ENCODE measurements at regions not wholly inside any gene's neighbourhood (a gene's known extent, or its start where the extent isn't known, plus 50 kb on each side); places are given as distances from the start of the nearest gene placed in this dataset.
"Not testable (repeated sequence)": the region's sequence is repeated elsewhere in the genome, so short reads cannot be mapped to it uniquely, and the experiment has no call there.

DNA sequence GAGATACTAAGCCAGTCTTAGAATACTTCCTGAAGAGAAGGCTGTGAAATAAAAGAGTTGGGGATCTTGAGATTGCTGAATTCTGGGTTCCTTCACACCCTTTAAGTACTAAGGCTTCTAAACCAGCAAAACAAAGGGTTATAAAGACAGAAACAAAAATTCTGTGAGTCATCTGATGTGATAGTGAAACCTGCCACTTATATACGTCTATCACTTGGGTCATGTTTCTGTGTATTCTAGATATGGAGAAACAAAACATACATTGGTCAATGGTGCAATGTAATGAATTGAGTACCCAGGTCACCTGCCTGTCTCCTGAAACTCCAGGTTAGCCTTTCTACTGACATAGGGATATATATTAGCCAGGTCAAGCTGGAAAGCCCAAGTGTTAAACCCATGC is 319.3 kb upstream of the GRAMD2B start:
- DNase-seq (ENCODE audit: insufficient read length, low spot score), result no peak
- FAIRE-seq, result no peak

DNA sequence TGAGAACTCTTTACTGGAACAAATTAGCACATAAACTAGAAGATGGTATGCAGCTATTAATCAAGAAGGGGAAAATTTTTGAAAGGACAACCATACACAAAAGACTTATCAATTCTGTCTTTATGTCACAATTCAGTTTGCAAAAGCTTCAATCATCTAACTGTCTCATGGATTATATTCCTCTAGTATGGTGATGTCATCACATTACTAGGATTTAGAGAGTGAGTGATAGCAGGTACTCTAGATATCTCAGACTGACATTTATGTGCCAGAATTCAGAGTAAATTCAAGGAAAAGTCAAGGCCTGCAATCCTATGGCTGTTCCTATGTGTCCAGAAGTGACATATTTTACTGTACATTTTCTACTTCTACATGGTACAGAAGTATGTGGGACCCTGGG is 318.9 kb upstream of the GRAMD2B start:
- FAIRE-seq (no peak), DNase-seq (ENCODE audit: insufficient read length, low spot score) (no peak)

DNA sequence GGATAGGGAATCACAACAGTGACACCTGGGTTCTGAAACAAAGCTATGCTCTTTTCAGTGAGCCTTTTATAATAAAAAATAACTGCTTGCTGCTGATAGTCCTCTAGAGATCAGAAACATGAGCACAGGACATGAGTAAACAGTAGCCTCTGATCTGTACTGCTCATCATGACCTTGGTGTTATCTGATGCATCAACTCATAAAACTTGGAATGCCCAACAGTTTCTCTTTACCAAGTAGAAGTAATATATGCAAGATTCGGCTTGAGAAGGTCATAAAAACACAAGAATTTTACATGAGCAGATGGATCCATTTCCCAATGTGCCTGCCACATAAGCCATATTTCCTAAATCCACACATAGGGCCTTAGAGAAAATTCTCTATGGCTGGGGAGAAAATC is 318.3 kb upstream of the GRAMD2B start:
- peak; percentile 10 for DNase-seq (ENCODE audit: insufficient read length, low spot score)
- FAIRE-seq, result no peak

DNA sequence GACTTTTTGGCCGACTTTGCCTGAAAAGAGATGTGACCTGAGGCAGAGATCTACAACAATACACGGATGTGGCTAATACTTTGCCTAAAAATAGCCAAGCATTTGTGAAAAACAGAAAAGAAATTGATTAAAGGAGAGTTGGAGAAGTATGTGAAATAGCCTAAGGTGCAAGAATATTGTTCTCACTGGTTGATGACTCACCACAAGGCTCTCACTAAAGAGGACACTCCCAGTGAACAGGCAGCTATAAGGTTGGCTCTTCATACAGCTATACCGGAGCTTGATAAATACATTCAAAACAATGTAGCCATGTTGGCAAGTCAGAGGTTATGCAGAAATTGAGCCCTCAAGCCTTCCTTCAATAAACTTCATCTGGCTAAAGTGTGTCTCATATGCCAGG is 317.2 kb upstream of the GRAMD2B start:
- no peak for DNase-seq (ENCODE audit: insufficient read length, low spot score)

DNA sequence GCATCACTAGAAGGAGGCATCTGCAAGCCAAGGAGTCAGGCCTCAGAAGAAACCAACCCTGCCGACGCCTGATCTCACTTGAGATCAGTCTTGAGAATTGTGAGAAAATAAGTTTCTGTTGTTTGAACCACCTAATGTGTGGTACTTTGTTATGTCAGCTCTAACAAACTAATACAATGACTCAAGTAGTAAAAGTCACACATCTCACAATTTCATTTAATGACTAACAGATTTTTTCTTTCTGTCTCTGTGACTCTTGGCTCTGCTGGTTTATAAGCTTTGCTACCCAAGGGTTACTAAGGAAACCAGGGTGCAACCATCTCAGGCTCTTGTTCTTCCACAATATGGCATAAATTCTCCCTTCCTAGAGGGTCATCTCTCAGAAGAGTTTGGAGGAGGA is 315.8 kb upstream of the GRAMD2B start:
- DNase-seq (ENCODE audit: insufficient read length, low spot score) (no peak), FAIRE-seq (no peak)

More for the DNA sequence above, 317.2 kb upstream of the GRAMD2B start:
- FAIRE-seq, result no peak

DNA sequence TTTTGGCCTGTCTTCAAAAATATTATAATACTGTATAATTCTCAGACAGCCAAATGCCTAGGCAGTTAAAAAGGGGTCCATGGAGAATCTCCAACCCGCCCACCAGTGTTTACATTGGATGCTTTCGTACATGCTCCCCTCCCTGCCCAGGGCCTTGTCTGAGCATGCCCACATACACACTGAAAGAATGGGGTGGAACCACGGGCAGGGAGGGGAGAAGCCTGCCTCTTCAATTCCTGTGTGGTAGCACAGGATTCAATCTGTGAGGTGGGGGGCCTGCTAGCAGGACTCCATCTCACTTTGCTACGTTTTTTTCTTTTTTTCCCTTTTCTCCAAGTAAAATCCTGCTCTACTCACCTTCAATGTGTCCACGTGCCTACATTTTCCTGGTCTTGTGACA is 314.7 kb upstream of the GRAMD2B start:
- DNase-seq (ENCODE audit: insufficient read length, low spot score), result no peak
- no peak for FAIRE-seq

DNA sequence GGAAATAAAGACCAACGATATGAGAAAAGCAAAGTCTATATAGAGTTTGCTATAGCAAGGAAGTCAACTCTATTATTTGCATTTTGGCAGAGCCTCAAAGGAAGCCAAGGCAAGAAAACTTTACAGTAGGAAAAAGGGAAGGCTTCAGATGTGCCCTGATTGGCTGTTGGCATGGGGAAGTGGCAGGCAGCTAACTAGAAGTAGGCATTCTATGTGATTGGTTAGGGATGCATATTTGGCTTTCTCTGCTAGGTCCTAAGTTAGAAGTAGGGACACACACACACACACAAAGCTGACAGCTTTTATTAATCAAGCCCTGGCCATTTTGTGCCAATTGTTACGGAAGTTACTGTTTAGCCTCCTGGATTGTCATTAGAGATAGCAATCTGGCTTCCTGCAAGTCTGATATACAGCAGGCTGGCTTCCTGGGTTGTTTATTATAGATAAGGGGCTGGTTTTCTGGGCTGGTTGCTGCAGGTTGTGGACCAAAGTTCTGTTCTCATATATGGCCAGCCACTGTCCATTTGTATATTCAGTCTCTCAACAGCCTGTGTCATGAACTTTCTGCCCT is 308.1 kb upstream of the GRAMD2B start:
- no peak for DNase-seq (ENCODE audit: insufficient read length, low spot score)

DNA sequence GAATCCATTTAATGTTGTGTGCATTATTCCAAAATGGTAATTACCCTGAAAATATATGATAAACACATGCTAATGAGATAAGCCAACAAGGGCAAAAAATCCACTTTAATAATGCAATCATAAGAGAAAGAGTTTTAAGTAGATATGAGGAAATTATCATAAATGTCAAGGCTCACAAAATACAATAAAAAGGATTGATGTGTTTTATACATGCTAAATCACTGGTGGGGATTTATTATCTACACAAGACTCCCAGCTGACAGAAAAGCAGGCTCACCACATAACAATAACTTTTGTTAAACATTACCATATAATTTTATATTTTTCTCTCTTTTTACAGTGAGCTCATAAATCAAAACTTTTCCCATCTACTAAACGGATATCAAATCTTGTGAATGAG is 306.2 kb upstream of the GRAMD2B start:
- no peak for FAIRE-seq
- no peak for DNase-seq (ENCODE audit: insufficient read length, low spot score)

More for the DNA sequence above, 308.1 kb upstream of the GRAMD2B start:
- FAIRE-seq, result no peak

DNA sequence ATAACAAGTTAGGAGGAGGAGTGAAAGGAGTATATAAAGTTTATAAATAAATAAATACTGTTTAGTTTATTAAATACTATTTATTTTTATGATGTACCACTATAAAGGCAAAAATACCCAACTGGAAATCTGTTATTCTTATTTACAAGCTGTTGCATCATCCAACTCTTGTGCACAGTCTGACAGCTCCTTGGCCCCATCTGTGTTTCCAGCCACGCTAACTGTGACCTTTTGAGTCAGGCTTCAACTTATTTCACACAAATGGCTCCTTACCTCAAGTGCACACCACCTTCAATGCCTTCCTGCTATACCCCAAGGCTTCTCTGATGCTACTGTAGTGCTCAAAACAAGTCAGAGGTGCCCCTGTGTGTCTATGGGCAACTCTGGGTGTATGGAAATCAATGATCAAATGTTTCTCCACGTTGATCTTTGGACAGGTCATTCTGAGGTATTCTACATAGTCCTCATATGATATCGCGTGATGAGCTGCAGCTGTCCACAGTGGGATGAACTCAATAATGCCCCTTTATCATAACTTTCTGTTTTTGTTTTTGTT is 303.2 kb upstream of the GRAMD2B start:
- FAIRE-seq (no peak), DNase-seq (ENCODE audit: insufficient read length, low spot score) (no peak)

DNA sequence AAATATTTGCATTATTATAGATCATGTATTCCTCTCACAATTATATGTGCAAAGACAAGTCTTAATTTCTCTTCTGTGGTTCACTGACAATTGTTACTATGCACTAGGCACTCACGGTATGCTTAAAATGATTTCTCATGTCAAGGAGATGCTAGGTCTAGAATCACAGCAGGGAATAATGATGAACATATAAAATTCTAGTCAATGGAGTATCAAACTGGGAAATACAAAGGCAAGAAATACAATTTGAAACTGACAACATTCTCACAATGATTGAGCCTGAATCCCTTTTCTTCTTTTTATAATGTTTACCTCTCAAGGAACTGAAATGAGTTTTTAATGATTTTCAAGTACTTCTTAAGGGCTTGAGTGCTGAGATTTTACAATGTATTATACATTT is 302.3 kb upstream of the GRAMD2B start:
- FAIRE-seq, result no peak
- DNase-seq (ENCODE audit: insufficient read length, low spot score), result no peak

DNA sequence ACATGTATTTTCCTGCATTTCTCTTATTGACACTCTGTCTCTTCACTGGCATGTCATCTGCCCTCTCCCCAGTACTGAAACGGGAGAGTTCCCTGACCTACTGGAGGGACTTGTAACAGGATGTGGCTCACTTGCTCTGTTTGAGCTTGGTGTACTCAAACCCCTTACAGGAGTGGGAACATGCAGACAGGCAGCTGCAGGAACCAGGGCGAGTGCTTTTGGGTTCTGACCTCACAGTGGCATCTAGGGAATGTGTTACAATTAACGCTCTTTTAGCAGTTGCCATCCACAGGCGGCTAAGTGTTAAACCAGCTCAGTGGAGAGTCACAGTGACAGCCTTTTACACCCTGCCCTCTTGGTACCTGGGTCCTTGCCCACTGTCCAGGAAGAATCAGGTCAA is 300.3 kb upstream of the GRAMD2B start:
- FAIRE-seq, result no peak
- no peak for DNase-seq (ENCODE audit: insufficient read length, low spot score)

DNA sequence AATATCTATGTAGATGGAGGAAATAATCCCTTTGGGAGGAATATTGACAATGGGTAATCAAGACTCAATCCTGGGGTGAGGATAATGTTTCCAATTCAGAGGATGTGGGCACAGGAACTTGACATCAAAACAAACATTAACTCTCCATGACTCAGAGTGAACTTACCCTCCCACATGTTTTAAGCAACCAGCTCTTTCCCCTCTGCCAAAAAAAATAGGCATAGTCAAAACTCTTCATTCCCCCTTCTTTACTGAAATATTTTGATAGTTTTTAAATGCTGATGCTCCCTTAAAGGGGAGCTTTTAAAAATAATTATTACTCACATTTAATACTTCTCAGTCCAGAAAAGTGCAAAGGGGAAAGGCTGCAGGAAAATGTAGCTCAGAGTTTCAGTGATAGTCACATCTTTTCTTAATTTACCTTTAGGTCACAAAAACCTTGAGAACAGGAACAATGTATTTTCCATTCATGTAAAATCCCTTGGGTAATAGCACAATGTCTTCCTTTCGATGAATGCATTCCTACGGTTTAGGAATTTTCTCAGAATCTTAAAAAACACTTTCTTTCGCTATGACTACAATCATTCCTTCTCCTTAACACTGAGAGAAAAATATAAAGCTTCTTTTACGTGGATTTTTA is 298.4 kb upstream of the GRAMD2B start:
- FAIRE-seq (no peak), DNase-seq (ENCODE audit: insufficient read length, low spot score) (peak; percentile 40)

DNA sequence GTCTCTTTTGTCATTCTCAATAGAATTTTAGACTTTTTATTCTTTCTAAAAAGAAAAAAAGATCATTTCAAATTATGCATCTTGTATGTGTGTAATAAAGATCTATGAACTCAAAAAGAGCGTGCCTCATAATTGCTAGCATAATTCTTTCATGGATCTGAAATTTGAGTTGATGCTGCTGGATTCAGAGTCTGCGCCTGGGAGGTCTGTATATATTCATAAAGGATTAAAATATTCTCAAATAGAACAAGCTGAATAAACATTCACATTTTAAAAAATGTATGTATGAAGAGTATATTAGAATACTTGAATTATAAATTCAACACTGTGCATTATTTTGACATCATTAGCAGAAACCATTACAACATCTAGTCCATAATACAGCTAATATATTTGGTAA is 297.8 kb upstream of the GRAMD2B start:
- no peak for DNase-seq (ENCODE audit: insufficient read length, low spot score)
- no peak for FAIRE-seq

DNA sequence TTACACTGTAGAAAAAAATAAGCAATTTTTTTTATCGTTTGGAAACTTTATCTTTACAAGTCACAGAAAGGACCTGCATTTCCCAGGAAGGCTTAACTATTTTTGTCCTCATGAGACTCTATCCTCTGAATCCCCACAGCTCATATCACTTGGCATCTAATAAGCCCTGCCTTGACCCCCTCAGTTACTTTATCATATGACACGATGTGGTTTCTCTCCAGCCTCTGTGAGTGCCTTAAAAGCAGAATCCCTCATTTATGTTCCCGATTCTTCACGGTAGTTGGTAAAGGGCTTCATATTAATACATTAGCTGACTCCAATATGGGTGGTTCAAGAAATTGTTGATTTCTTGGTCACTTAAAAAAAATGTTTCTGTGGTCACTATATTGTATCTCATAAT is 296.6 kb upstream of the GRAMD2B start:
- no peak for FAIRE-seq
- no peak for DNase-seq (ENCODE audit: insufficient read length, low spot score)

DNA sequence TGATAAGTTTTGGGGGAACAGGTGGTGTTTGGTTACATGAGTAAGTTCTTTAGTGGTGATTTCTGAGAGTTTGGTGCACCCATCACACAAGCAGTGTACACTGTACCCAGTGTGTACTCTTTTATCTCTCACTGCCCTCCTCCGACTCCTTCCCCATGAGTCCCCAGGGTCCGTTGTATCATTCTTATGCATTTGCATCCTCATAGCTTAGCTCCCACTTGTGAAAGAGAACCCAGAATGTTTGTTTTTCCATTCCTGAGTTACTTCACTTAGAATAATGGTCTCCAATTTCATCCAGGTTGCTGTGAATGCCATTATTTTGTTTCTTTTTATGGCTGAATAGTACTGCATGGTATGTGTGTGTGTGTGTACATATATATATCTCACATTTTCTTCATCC is 295.8 kb upstream of the GRAMD2B start:
- DNase-seq (ENCODE audit: insufficient read length, low spot score); FAIRE-seq: not testable (repeated sequence)

DNA sequence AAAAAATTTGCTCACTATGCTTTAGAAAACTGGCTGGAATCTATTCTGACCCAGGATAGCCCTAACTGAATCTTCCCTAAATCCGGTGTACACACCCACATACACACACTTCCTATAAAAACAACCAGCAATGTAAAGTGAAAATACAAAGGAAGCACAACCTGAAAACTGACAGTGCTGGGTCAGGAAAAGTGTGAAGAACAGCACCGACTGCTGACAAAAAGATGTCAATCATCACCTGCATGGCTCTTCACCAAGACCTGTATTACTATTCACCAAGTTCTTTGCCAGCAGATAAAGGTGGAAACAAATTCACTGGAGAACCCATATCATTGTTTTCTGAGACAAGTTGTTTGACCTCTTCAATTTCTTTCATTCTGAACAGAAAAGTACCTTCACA is 293.8 kb upstream of the GRAMD2B start:
- FAIRE-seq (no peak), DNase-seq (ENCODE audit: insufficient read length, low spot score) (no peak)

DNA sequence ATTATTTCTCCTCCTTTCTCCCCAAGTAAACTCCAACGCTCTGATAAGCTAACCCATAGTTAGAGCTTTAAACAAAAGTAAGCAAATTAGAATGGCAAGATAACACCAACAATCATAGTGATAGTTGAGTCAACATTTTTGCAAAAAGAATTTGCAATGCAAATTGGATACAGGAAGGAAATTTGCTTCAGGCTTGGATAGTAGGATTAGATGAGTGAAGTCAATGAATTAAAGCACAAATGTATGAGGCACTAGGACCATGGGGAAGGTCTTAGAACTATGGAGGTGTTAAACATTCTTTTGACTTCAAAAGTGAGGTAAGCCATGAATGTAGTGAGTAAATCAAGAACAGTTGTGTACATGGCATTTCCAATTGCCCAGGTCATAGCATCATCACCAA is 289.8 kb upstream of the GRAMD2B start:
- FAIRE-seq, result no peak
- no peak for DNase-seq (ENCODE audit: insufficient read length, low spot score)

DNA sequence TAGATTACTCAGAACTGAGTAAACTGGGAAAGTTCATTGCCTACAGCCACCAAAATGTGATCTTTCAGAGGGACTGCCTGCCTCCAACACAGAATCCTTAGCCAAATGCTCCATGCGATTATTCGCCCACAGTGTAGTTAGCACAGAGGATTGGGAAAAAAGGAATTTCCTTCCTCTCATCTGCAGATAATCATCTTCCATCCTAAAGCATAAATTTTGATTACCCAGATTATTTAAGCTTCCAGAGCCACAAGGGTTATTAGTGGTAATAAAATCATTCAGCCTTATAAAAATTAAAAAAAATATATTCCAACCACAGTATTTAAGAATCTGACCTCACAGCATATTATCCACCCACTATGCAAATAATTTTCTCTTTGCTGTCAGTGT is 285.3 kb upstream of the GRAMD2B start:
- FAIRE-seq (no peak), DNase-seq (ENCODE audit: insufficient read length, low spot score) (no peak)

DNA sequence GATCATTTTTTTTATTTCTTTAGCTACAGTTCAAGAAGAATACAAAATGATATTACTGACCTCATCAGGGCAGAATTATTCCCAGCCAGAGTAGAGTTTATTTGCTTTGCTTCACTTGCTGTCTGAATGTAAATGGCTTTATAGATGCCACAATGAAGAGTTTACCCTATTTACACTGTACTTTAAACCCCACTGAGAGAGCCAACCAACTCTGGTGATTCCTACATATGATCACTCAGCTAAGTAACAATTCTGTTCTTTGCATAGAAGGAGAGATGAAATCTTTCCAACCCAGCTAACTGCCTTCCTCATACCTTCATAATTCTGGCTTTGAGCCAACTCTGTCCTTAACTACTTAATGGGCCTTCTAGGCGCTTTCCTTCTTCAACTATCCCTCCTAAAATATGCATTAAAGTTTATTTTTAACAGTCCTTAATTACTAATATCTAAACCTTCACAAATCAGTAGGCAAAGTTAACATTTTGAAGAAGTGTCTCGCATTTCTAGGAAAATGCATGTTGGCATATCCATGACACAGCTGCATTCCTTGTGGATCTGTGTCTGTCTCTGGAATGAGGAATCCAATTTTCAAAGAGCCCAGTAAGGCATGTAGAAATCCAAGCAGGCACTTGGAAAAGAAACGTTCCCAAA is 284.8 kb upstream of the GRAMD2B start:
- peak; percentile 13 for DNase-seq (ENCODE audit: insufficient read length, low spot score)
- no peak for FAIRE-seq

DNA sequence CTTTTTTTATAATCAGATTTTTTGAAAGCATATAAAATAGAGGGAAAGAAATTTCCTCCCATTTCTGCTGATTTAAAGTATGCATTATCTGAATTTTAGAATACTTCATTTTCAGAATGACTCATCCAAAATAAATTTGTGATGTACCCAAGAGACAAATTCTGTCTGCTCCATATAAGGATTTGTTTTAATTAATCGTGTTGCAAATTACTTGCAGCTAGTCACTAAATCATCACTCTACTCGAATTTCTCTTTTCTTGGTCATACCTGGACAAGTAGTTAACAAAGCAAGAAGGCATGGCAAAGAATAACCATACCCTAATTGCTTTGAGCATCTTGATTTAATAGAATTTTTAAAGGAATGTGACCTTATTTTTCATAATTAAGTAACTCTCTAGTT is 284.1 kb upstream of the GRAMD2B start:
- no peak for DNase-seq (ENCODE audit: insufficient read length, low spot score)
- FAIRE-seq, result no peak

DNA sequence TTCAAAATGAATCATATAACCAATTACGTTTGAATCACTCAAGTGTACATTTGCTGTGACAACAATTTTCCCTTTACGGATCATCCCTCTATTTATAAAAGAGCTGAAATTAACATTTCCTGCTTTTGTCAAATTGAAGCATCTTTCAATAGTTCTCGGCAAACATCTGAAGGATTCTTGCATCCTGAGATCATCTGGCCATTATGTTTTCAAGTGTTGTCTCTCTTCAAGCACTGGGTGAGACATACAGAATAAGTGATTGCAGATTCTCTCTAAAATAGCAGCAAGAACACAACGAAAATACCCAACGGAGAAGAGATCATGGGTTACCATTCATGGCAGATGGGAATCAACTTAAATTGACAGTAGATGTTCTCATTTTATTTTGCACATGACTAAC is 283.4 kb upstream of the GRAMD2B start:
- DNase-seq (ENCODE audit: insufficient read length, low spot score), result peak; percentile 21
- no peak for FAIRE-seq

DNA sequence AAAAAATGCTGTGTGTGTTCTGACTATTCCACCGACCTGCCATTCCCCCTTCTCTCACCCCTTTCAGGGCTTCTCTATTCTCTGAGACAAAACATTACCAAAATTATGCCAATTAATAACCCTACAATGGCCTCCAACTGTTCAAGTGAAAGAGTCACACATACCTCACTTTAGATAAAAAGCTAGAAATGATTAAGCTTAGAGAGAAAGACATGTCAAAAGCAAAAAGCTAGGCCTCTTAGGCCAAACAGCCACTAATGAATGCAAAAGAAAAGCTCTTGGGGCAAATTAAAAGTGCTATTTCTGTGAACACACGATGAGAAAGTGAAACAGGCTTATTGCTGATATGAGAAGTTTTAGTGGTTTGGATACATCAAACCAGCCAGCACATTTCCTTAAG is 279.6 kb upstream of the GRAMD2B start:
- no peak for FAIRE-seq
- no peak for DNase-seq (ENCODE audit: insufficient read length, low spot score)
